ENCODE measurements at regions not wholly inside any gene's neighbourhood (a gene's known extent, or its start where the extent isn't known, plus 50 kb on each side); places are given as distances from the start of the nearest gene placed in this dataset.

- Histone ChIP-seq H3K36me3 (replicated peaks in 1 of 2; ENCODE audit: control insufficient read depth in 2 of 2, insufficient read depth in 2 of 2, low read length in 2 of 2) (no peaks in the 10 kb centered on the region), H3K27me3 (ENCODE audit: control insufficient read depth in 3 of 3, insufficient read depth in 3 of 3, low read depth in 1 of 3, low read length in 3 of 3) (no peaks in the 10 kb centered on the region), H2BK120ac (ENCODE audit: low read depth, low read length) (no peak overlapping the region), H3K9me3 (replicated peaks in 1 of 2; ENCODE audit: control insufficient read depth in 2 of 2, insufficient read depth in 1 of 2, low read depth in 1 of 2, low read length in 2 of 2) (no peaks in the 10 kb centered on the region), H3K4me3 (ENCODE audit: low read length in 2 of 2) (no peak overlapping the region), H3K79me1 (ENCODE audit: low read depth, low read length) (no peaks in the 10 kb centered on the region), H3K9ac (ENCODE audit: low read depth, low read length, poor library complexity) (no peak overlapping the region), H2BK5ac (ENCODE audit: low read length) (no peak overlapping the region), H3K27ac (replicated peaks; ENCODE audit: low read length) (no peak overlapping the region), H4K91ac (ENCODE audit: low read depth, low read length, poor library complexity) (no peak overlapping the region), H2AK5ac (ENCODE audit: low read depth, low read length) (no peak overlapping the region), H2BK12ac (ENCODE audit: low read length) (no peak overlapping the region), H4K8ac (ENCODE audit: low read depth, low read length) (no peak overlapping the region), H3K18ac (ENCODE audit: low read length) (no peak overlapping the region), H3K4me1 (ENCODE audit: control insufficient read depth in 2 of 2, insufficient read depth in 1 of 2, low read depth in 1 of 2, low read length in 2 of 2) (peaks cover 0 to 5% of the 10 kb centered on the region in 2 donors), H3K23ac (ENCODE audit: low read depth, low read length, poor library complexity) (no peak overlapping the region), H2BK15ac (ENCODE audit: low read length) (no peak overlapping the region), H3K4me2 (ENCODE audit: insufficient read depth, low read length, poor library complexity, severe bottlenecking) (no peak overlapping the region), H3K14ac (ENCODE audit: low read length) (no peak overlapping the region), H3K4ac (ENCODE audit: low read length) (no peak overlapping the region), H2AFZ (ENCODE audit: low read length) (no peak overlapping the region)
- DNase-seq (ENCODE audit: low spot score) = no peak
Observed at GRCh38 chr3:102753901-102754300, 319.1 kb downstream of the ZPLD1 start.

DNA sequence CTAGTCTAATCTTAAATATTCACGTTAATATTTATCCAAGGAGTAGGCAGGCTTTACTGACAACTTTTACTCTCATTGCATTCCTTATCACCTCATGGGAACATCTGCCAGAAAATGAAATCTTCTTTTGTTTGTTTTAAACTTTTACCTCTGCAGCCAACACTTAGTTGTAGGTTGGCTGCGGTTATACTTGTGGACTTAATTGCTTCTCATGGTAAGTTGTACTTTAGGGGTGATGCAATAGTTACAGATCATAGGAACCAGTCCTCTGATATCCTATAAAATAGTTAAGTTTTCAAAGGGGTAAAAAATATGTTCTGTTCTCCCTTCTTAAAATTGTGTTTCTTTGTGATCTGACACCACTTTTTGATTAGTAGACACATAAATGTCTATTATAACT, 321.9 kb downstream of the ZPLD1 start:
- H3K4me2 ChIP-seq (ENCODE audit: insufficient read depth, low read length, poor library complexity, severe bottlenecking) = no peak overlapping the region
- no peak overlapping the region for H3K9ac ChIP-seq (ENCODE audit: low read depth, low read length, poor library complexity)
- no peak overlapping the region for H2AK5ac ChIP-seq (ENCODE audit: low read depth, low read length)
- no peak overlapping the region for H3K14ac ChIP-seq (ENCODE audit: low read length)
- H3K4me1 ChIP-seq (ENCODE audit: control insufficient read depth in 2 of 2, insufficient read depth in 1 of 2, low read depth in 1 of 2, low read length in 2 of 2) = peaks cover 0 to 1% of the 10 kb centered on the region in 2 donors
- no peak overlapping the region for H2AFZ ChIP-seq (ENCODE audit: low read length)
- DNase-seq (ENCODE audit: low spot score) = no peak
- no peaks in the 10 kb centered on the region for H3K79me1 ChIP-seq (ENCODE audit: low read depth, low read length)
- H2BK120ac ChIP-seq (ENCODE audit: low read depth, low read length) = no peak overlapping the region
- H3K23ac ChIP-seq (ENCODE audit: low read depth, low read length, poor library complexity) = no peak overlapping the region
- H2BK15ac ChIP-seq (ENCODE audit: low read length) = no peak overlapping the region
- H3K4ac ChIP-seq (ENCODE audit: low read length) = no peak overlapping the region
- H3K27me3 ChIP-seq (ENCODE audit: control insufficient read depth in 3 of 3, insufficient read depth in 3 of 3, low read depth in 1 of 3, low read length in 3 of 3) = peaks cover 0 to 1% (median 0%) of the 10 kb centered on the region in 3 experiments
- no peaks in the 10 kb centered on the region for H3K36me3 ChIP-seq (replicated peaks in 1 of 2; ENCODE audit: control insufficient read depth in 2 of 2, insufficient read depth in 2 of 2, low read length in 2 of 2)
- H3K4me3 ChIP-seq (ENCODE audit: low read length in 2 of 2) = no peak overlapping the region
- peaks cover 0 to 2% of the 10 kb centered on the region in 2 donors for H3K9me3 ChIP-seq (replicated peaks in 1 of 2; ENCODE audit: control insufficient read depth in 2 of 2, insufficient read depth in 1 of 2, low read depth in 1 of 2, low read length in 2 of 2)
- H4K8ac ChIP-seq (ENCODE audit: low read depth, low read length) = no peak overlapping the region
- no peak overlapping the region for H2BK12ac ChIP-seq (ENCODE audit: low read length)
- no peak overlapping the region for H3K18ac ChIP-seq (ENCODE audit: low read length)
- H3K27ac ChIP-seq (replicated peaks; ENCODE audit: low read length) = no peak overlapping the region
- H2BK5ac ChIP-seq (ENCODE audit: low read length) = no peak overlapping the region
- H4K91ac ChIP-seq (ENCODE audit: low read depth, low read length, poor library complexity) = no peak overlapping the region
- WGBS, 2 donors (ENCODE audit: extremely low coverage in 2 of 2, insufficient read length in 2 of 2, insufficient replicate concordance in 1 of 2) = no CpG with 5 or more reads among the region's 2 CpGs

DNA sequence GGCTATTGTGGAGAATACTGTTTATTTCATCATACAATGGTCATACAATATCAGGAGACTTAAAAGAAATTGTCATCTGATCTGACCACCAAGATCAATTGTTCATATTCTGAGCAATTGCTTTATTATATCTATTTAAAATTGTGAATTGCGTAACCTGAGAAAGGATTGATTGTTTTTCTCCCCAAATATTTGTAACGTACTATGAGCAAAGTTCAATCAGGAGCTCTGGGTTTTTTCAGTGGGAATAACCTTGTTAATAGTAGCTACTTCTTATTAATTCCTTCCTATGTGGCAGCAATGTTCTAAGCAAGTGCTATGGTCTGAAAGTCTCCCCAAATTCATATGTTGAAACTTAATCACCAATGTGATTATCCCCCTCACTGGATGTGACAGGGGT, 323.1 kb downstream of the ZPLD1 start:
- H4K91ac ChIP-seq (ENCODE audit: low read depth, low read length, poor library complexity) = no peak overlapping the region
- H3K27me3 ChIP-seq (ENCODE audit: control insufficient read depth in 3 of 3, insufficient read depth in 3 of 3, low read depth in 1 of 3, low read length in 3 of 3) = peaks cover 0 to 1% (median 0%) of the 10 kb centered on the region in 3 experiments
- no peak overlapping the region for H2BK15ac ChIP-seq (ENCODE audit: low read length)
- H3K79me1 ChIP-seq (ENCODE audit: low read depth, low read length) = no peaks in the 10 kb centered on the region
- H3K14ac ChIP-seq (ENCODE audit: low read length) = no peak overlapping the region
- no peak overlapping the region for H3K4ac ChIP-seq (ENCODE audit: low read length)
- H2BK5ac ChIP-seq (ENCODE audit: low read length) = no peak overlapping the region
- no peak overlapping the region for H4K8ac ChIP-seq (ENCODE audit: low read depth, low read length)
- WGBS, 2 donors (ENCODE audit: extremely low coverage in 2 of 2, insufficient read length in 2 of 2, insufficient replicate concordance in 1 of 2) = no CpG with 5 or more reads among the region's 2 CpGs
- no peak overlapping the region for H2BK120ac ChIP-seq (ENCODE audit: low read depth, low read length)
- H3K9me3 ChIP-seq (replicated peaks in 1 of 2; ENCODE audit: control insufficient read depth in 2 of 2, insufficient read depth in 1 of 2, low read depth in 1 of 2, low read length in 2 of 2) = peaks cover 0 to 2% of the 10 kb centered on the region in 2 donors
- H2AFZ ChIP-seq (ENCODE audit: low read length) = no peak overlapping the region
- H3K36me3 ChIP-seq (replicated peaks in 1 of 2; ENCODE audit: control insufficient read depth in 2 of 2, insufficient read depth in 2 of 2, low read length in 2 of 2) = no peaks in the 10 kb centered on the region
- H3K23ac ChIP-seq (ENCODE audit: low read depth, low read length, poor library complexity) = no peak overlapping the region
- H3K27ac ChIP-seq (replicated peaks; ENCODE audit: low read length) = no peak overlapping the region
- H3K18ac ChIP-seq (ENCODE audit: low read length) = no peak overlapping the region
- H2AK5ac ChIP-seq (ENCODE audit: low read depth, low read length) = no peak overlapping the region
- peaks cover 0 to 1% of the 10 kb centered on the region in 2 donors for H3K4me1 ChIP-seq (ENCODE audit: control insufficient read depth in 2 of 2, insufficient read depth in 1 of 2, low read depth in 1 of 2, low read length in 2 of 2)
- no peak for DNase-seq (ENCODE audit: low spot score)
- no peak overlapping the region for H3K9ac ChIP-seq (ENCODE audit: low read depth, low read length, poor library complexity)
- no peak overlapping the region for H3K4me2 ChIP-seq (ENCODE audit: insufficient read depth, low read length, poor library complexity, severe bottlenecking)
- H2BK12ac ChIP-seq (ENCODE audit: low read length) = no peak overlapping the region
- no peak overlapping the region for H3K4me3 ChIP-seq (ENCODE audit: low read length in 2 of 2)

- Histone ChIP-seq H3K18ac (ENCODE audit: low read length) (no peak overlapping the region), H2AK5ac (ENCODE audit: low read depth, low read length) (no peak overlapping the region), H2BK12ac (ENCODE audit: low read length) (no peak overlapping the region), H3K9ac (ENCODE audit: low read depth, low read length, poor library complexity) (no peak overlapping the region), H3K36me3 (replicated peaks in 1 of 2; ENCODE audit: control insufficient read depth in 2 of 2, insufficient read depth in 2 of 2, low read length in 2 of 2) (no peaks in the 10 kb centered on the region), H4K91ac (ENCODE audit: low read depth, low read length, poor library complexity) (no peak overlapping the region), H2AFZ (ENCODE audit: low read length) (no peak overlapping the region), H2BK120ac (ENCODE audit: low read depth, low read length) (no peak overlapping the region), H3K4ac (ENCODE audit: low read length) (no peak overlapping the region), H3K27ac (replicated peaks; ENCODE audit: low read length) (no peak overlapping the region), H3K23ac (ENCODE audit: low read depth, low read length, poor library complexity) (no peak overlapping the region), H2BK15ac (ENCODE audit: low read length) (no peak overlapping the region), H3K79me1 (ENCODE audit: low read depth, low read length) (no peaks in the 10 kb centered on the region), H3K4me1 (ENCODE audit: control insufficient read depth in 2 of 2, insufficient read depth in 1 of 2, low read depth in 1 of 2, low read length in 2 of 2) (no peaks in the 10 kb centered on the region), H3K4me2 (ENCODE audit: insufficient read depth, low read length, poor library complexity, severe bottlenecking) (no peak overlapping the region), H4K8ac (ENCODE audit: low read depth, low read length) (no peak overlapping the region), H3K4me3 (ENCODE audit: low read length in 2 of 2) (no peak overlapping the region), H2BK5ac (ENCODE audit: low read length) (no peak overlapping the region), H3K27me3 (ENCODE audit: control insufficient read depth in 3 of 3, insufficient read depth in 3 of 3, low read depth in 1 of 3, low read length in 3 of 3) (peaks cover 0 to 1% (median 0%) of the 10 kb centered on the region in 3 experiments), H3K9me3 (replicated peaks in 1 of 2; ENCODE audit: control insufficient read depth in 2 of 2, insufficient read depth in 1 of 2, low read depth in 1 of 2, low read length in 2 of 2) (peaks cover 0 to 2% of the 10 kb centered on the region in 2 donors), H3K14ac (ENCODE audit: low read length) (no peak overlapping the region)
- no CpG with 5 or more reads among the region's 2 CpGs for WGBS, 2 donors (ENCODE audit: extremely low coverage in 2 of 2, insufficient read length in 2 of 2, insufficient replicate concordance in 1 of 2)
- no peak for DNase-seq (ENCODE audit: low spot score)
Observed at GRCh38 chr3:102761766-102762165, 327.0 kb downstream of the ZPLD1 start.
